Ammon's horn (tissue), 1 donor: ENCODE measurements at regions not wholly inside any gene's neighbourhood (a gene's known extent, or its start where the extent isn't known, plus 50 kb on each side); places are given as distances from the start of the nearest gene placed in this dataset.

ENCODE experiments used
- DNase-seq: peaks from one replicate; pipeline ENCODE4 v3.0.0-alpha.2; 2016; ENCODE audit warnings: low spot score

- no peak for DNase-seq
Observed at GRCh38 chr2:235264121-235264493, 229.7 kb upstream of the AGAP1 start.

DNA sequence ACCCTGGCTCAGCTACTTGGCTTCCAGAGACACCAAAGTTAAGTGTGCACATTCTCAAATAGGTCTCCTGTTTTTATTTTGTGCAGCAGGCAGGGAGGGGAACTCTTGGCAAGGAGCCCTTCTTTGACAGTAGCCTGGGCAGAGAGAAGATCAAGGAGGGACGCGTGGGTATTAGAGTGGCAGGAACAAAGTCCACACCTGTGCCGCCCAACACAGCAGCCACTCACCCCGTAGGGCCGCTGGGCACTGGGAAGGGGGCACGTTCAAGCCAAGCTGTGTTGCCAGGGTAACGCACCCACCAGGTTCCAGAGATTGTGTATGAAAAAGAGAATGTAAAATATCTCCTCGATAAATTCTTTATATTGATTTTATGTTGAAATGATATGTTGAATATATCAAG, 229.3 kb upstream of the AGAP1 start:
- no peak for DNase-seq

GRCh38 chr2:235265348-235265965, 228.4 kb upstream of the AGAP1 start:
- no peak for DNase-seq

DNA sequence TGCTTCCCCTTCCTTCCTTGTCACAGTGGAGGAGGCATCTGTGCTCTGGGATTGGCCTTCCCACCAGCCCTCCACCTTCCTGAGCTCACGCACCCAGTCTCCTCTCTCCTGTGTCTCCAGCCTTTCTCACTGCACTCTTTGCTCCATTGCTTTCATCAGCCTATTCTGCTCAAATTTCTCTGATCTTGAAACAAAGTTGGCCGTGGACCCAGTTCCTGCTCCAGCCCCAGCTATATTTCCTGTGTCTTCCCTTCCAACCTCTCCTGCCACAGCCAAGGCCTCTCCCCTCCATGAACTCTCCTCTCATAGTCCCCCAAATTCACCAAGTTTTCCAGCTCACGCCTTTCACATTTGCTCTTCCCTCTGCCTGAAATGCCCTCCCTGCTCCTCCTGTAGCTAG, 226.6 kb upstream of the AGAP1 start:
- no peak for DNase-seq

DNA sequence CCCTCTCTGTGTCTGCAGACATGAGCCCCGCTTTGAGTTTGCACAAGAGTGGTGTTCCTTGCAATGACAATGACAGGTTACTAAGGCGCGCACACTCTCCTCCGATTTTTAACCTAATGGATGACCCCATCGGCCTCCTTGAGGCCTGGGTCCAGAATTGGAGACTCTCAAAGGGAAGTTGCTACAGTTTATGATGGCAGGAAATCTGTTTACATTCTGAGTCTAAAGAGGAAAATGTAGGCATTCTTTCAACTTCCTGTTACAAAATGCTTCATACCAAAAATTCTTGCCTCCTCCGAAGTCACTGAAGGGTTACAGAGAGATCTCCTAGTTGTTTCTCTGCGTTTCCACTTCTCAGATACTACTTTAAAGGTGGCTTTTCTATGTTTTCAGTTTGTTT, 225.3 kb upstream of the AGAP1 start:
- no peak for DNase-seq

DNA sequence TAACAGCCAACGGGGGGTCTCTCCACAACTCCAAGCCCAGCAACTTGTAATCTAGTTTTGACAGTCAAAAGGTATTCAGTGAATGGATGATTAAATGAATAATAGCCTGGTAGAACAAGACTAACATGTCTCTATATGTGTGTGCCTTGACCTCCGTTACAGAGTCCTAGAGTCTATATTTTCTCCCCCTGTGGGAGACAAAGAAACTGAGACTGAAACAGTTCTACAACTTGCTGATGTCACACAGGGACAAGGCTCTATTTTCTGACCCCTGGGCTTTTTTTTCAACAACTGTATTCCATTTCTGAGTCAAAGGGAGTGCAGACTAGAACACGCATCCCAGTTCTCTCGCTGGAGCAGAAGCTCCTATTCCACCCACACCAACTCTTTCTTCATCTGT, 223.6 kb upstream of the AGAP1 start:
- DNase-seq = no peak

GRCh38 chr2:235270956-235271355, 222.9 kb upstream of the AGAP1 start:
- DNase-seq = no peak

GRCh38 chr2:235271936-235272335, 221.9 kb upstream of the AGAP1 start:
- no peak for DNase-seq

GRCh38 chr2:235274023-235274422, 219.8 kb upstream of the AGAP1 start:
- no peak for DNase-seq

- DNase-seq = no peak
Observed at GRCh38 chr2:235277485-235277884, 216.4 kb upstream of the AGAP1 start.

- DNase-seq = no peak
Observed at GRCh38 chr2:235278771-235279355, 215.0 kb upstream of the AGAP1 start.

GRCh38 chr2:235279965-235280364, 213.9 kb upstream of the AGAP1 start:
- no peak for DNase-seq

GRCh38 chr2:235283246-235283645, 210.6 kb upstream of the AGAP1 start:
- DNase-seq = peak; percentile 21

DNA sequence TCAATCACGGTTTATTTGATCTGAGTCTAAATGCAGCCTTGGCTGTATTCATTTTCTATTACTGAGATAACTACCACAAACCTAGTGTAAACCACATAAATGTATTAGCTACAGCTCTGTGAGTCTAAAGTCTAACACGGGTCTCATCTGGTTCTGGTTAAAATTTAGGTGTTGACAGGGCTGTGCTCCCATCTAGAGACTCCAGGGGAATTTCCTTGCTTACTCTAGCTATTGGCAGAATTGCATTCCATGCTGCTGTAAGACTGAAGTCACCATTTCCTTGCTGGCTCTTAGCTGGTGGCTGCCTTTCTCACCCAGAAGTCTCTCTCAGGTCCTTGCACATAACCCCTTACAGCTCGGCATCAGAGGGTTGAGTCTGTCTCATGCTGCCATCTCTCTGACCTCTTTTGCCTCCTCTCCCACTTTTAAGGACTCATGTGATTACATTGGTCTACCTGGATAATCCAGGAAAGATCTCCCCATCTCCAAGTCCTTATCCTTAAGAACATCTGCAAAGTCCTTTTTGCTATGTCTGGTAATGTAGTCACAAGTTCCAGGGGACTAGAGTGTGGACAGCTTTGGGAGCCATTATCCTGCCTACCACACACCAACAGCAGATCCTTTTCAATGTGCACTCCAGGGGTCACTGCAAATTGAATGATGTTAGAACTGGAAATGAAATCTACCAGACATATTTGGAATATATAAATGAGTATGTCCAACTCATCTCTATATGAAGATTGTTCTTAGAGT, 207.0 kb upstream of the AGAP1 start:
- DNase-seq = no peak

DNA sequence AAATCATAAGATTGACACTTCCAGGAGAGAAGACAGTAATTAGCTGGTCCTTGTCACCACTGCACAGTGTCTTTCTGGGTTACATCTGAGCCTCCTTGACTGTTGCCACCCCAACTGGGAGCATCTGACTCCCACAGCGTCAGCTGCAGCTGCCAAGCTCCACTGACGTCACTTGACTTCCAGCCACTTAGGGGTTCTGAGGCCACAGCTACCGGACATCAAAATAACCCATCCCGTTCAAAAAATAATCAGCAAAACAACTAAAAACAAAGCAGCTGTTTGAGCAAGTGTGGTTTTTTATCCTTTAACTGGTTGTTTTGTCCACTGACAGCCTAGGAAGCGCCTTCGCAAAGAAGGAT, 206.5 kb upstream of the AGAP1 start:
- DNase-seq = peak; percentile 67

DNA sequence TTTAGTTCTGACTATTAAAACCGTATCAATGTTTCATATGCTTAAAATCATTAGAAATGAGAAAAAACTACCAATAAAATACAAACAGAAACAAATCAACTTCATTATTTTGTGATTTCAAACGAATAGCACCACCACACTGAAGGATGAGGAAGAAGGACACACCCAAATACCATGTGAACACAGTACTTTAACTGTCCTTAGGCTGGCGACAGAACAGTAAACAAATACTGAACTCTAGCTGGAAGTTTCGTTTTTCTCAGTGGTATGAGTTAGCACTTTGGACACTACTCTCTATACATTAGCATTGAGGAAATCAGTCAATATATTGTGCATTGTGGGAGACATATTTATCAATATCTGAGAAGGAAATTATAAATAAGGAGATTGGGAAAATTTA, 202.4 kb upstream of the AGAP1 start:
- DNase-seq = no peak

GRCh38 chr2:235293061-235293460, 200.8 kb upstream of the AGAP1 start:
- no peak for DNase-seq

GRCh38 chr2:235295831-235296230, 198.0 kb upstream of the AGAP1 start:
- DNase-seq = no peak

DNA sequence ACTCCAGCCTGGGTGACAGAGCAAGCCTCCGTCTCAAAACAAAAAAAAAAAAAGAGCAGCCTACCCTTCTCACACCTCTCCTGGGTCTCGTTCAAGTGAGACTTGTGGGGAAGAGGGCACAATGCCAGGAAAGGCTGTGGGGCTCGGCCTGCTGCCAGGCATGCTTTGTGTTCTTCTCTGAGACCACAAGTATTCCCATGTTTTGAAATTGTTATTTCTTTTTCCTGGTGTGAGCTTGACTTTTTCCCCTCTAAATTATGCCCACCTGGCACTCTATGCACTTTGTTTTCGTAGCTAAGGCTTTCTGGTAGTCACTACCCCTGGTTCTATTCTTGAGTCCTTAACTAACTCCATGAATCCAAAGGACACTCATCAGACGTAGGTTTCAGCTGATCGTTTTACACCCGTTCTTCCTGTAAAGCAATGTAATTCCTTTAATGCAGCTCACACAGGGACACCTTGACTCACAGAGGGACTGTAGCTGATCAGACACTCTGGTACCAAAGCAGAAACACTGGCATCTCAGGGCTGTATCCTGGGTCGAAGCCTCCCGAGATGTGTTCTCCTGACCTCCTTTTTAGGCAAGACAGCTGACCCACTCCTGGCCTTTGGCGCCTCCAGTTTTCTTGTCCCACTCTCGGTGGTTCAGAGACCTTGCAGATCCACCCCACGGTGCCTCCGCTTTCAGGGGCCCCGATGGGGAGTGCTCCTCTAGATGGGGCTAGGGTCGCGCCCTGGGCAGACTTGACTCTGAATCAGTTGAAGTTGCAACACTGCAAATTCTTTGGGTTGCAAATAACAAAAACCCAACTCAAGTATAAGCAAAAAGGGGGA, 193.3 kb upstream of the AGAP1 start:
- no peak for DNase-seq

DNA sequence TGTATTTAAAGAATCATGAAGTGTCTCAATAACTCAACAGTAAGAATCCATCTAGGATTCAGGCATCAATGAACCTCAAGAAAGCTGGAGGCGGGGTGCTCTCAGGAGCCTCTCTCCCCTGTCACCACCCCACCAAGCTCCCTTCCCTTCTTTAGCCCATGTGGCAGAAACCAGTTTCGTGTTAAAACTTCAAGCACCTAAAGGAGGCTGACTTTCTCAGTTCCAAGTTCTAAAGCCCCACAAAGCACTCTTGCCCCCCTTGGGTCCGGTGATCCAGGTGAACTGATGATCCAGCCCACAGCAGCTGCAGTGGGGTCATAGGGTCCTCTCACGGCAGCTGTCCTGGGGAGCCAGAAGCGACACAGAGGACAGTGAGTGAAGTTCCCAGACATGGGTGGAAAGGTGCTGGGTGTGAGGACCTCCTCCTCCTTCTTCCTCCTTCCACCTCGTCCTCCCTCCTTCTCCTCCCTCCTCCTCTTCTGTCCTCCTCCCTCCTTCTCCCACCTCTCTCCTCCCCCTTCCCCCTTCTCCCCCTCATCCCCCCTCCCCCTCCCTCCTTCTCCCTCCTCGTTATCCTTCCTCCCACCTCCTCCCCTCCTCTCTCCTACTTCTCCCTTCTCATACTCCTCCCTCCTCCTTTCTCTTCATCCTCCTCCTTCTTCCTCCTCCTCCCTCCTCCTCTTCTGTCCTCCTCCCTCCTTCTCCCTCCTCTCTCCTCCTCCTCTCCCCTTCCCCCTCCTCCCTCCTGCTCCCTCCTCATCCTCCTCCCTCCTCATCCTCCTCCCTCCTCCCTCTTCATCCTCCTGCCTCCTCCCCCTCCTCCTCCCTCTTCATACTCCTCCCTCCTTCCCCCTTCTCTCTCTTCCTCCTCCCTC, 192.4 kb upstream of the AGAP1 start:
- no peak for DNase-seq

DNA sequence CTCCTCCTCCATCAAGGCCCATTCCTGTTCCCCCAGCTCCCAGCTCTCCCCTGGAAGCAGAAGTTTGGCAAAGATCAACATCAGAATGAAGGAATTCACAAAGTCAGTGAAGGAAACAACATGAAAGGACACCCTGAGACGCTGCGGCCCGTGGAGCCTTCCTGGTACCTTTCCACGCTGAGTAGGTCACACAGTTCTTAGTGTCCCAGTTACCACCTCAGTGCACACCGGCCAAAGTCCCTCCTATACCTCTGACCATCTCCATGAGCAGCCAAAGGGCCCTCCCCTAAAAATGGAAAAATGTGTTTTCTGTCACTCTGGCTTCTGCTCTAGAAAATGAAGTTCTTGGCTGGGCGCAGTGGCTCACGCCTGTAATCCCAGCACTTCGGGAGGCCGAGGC, 191.6 kb upstream of the AGAP1 start:
- DNase-seq = no peak
